K562 (cell line): ENCODE measurements at regions not wholly inside any gene's neighbourhood (a gene's known extent, or its start where the extent isn't known, plus 50 kb on each side); places are given as distances from the start of the nearest gene placed in this dataset.

Experiments used
- ATAC-seq: fragments of 200-7000 bp; cut with Tn5 transposase; 3 replicates; pipeline ENCODE4 v1.9.1; 2020; ENCODE audit warnings: moderate library complexity
- BruUV-seq: library from RNA; stranded (reverse); fragments of 400-500 nt; replicated peaks from 2 replicates; lab custom pipeline; 2021; lab: Mats Ljungman, UMichigan
- CTCF ChIA-PET: fragments of 300-600 bp; formaldehyde crosslinking; extraction: SDS; loops from one replicate; lab custom pipeline; 2021; ENCODE audit warnings: low intra/inter-chr PET ratio; lab: Yijun Ruan, JAX
- POLR2A ChIA-PET: fragments of 300-600, 350-650 bp; sonication (Branson Sonifier 250); formaldehyde crosslinking; extraction: SDS; loops from one replicate; lab custom pipeline; 2021; ENCODE audit warnings: antibody characterized with exemption, inconsistent platforms; lab: Yijun Ruan, JAX
- DNase-seq, 4 experiments: peaks; one replicate each; pipeline versions ENCODE4 v3.0.0 to v3.0.0-alpha.2; 2011 to 2018; ENCODE audit warnings: low spot score in 3 of 4, mixed read lengths in 3 of 4; ENCODE audit errors: extremely low read depth in 1 of 4
- FAIRE-seq: peaks from 2 replicates; lab custom pipeline; 2011; peaks lifted over from hg19 to GRCh38; lab: Jason Lieb, UNC
- H2AFZ ChIP-seq: 2 replicates; pipeline ENCODE4 v1.6.0; 2011; ENCODE audit warnings: low read depth, low read length, control low read depth, inconsistent platforms
- H3K27ac ChIP-seq: fragments of 200-600 bp; 3 replicates; pipeline ENCODE4 v1.8.0; 2011; ENCODE audit warnings: low read depth, mild to moderate bottlenecking, control low read depth, inconsistent platforms, low read length, moderate library complexity, mixed read lengths; ENCODE audit errors: extremely low read depth
- H3K27me3 ChIP-seq, 2 experiments: fragments of 300-600 bp in 1 of 2; 2 replicates in 1 of 2; 3 replicates in 1 of 2; pipeline versions ENCODE4 v1.6.0 to v1.8.0; 2011; ENCODE audit warnings: inconsistent platforms in 2 of 2, low read length in 2 of 2, mild to moderate bottlenecking in 1 of 2, mixed read lengths in 1 of 2, moderate library complexity in 1 of 2; ENCODE audit not compliant: control insufficient read depth in 2 of 2, insufficient read depth in 2 of 2
- H3K36me3 ChIP-seq: fragments of 300-600 bp; 3 replicates; pipeline ENCODE4 v1.8.0; 2011; ENCODE audit warnings: mild to moderate bottlenecking, low read length, inconsistent platforms; ENCODE audit not compliant: control insufficient read depth, insufficient read depth
- H3K4me1 ChIP-seq, 2 experiments: fragments of 200-600 bp in 1 of 2; replicated peaks in 1 of 2; 2 replicates in 1 of 2; 3 replicates in 1 of 2; pipeline versions ENCODE4 v1.5.1 to v1.8.0; 2011; ENCODE audit warnings: inconsistent platforms in 2 of 2, low read length in 2 of 2, mild to moderate bottlenecking in 1 of 2, mixed read lengths in 1 of 2, moderate library complexity in 1 of 2; ENCODE audit not compliant: control insufficient read depth in 2 of 2, insufficient read depth in 2 of 2
- H3K4me2 ChIP-seq: 2 replicates; pipeline ENCODE4 v1.6.1; 2011; ENCODE audit warnings: low read length, control low read depth, inconsistent platforms, mixed read lengths; ENCODE audit not compliant: insufficient read depth
- H3K4me3 ChIP-seq: fragments of 200-600 bp; sonication (generic), shearing (Covaris generic); 2 replicates; pipeline ENCODE4 v1.5.1; 2016; ENCODE audit warnings: control low read depth, inconsistent platforms
- H3K79me2 ChIP-seq: fragments of 200-600 bp; 3 replicates; pipeline ENCODE4 v1.8.0; 2011; ENCODE audit warnings: low read length, inconsistent platforms; ENCODE audit not compliant: control insufficient read depth, insufficient read depth
- H3K9ac ChIP-seq, 2 experiments: 2 replicates each; pipeline versions ENCODE4 v1.6.0 to v1.6.1; 2011; ENCODE audit warnings: low read depth in 2 of 2, low read length in 2 of 2, control low read depth in 1 of 2, inconsistent platforms in 1 of 2, mild to moderate bottlenecking in 1 of 2, mixed read lengths in 1 of 2; ENCODE audit not compliant: insufficient read depth in 1 of 2
- H3K9me1 ChIP-seq: one replicate; pipeline ENCODE4 v1.6.0; 2011; ENCODE audit warnings: inconsistent platforms, mild to moderate bottlenecking, low read length, moderate library complexity; ENCODE audit not compliant: control insufficient read depth, insufficient read depth
- H3K9me3 ChIP-seq: replicated peaks from 2 replicates; pipeline ENCODE4 v1.5.1; 2011; ENCODE audit warnings: low read depth, low read length, inconsistent platforms; ENCODE audit not compliant: control insufficient read depth, insufficient read depth
- H4K20me1 ChIP-seq: replicated peaks from 2 replicates; pipeline ENCODE4 v1.6.1; 2011; ENCODE audit warnings: low read length, inconsistent platforms, mixed read lengths; ENCODE audit not compliant: control insufficient read depth, insufficient read depth
- CBX5 ChIP-seq: IDR thresholded peaks from 2 replicates; pipeline ENCODE4 v1.6.1; 2014; ENCODE audit warnings: low read depth, borderline replicate concordance
- GTF2F1 ChIP-seq: IDR thresholded peaks from 2 replicates; pipeline ENCODE4 v1.6.1; 2011; ENCODE audit warnings: low read depth, low read length, improper control_type of control experiment
- HNRNPLL ChIP-seq: fragments of 200-400 bp; formaldehyde crosslinking; IDR thresholded peaks from 2 replicates; pipeline ENCODE4 v1.6.1; 2017; ENCODE audit warnings: low read length, low read depth, mild to moderate bottlenecking; ENCODE audit not compliant: poor library complexity, severe bottlenecking
- JUNB ChIP-seq: fragments of 450-650 bp; formaldehyde crosslinking; conservative IDR thresholded peaks from 2 replicates; pipeline ENCODE4 v1.4.0; 2020; ENCODE audit warnings: mild to moderate bottlenecking
- PCBP2 ChIP-seq: fragments of 200-400 bp; formaldehyde crosslinking; IDR thresholded peaks from 2 replicates; pipeline ENCODE4 v1.6.1; 2018; ENCODE audit warnings: low read length, low read depth, mild to moderate bottlenecking, moderate library complexity; ENCODE audit not compliant: poor library complexity, severe bottlenecking
- PHF20 ChIP-seq: fragments of 450-650 bp; IDR thresholded peaks from 2 replicates; pipeline ENCODE4 v1.6.1; 2018; ENCODE audit not compliant: partially characterized antibody
- POLR2H ChIP-seq: IDR thresholded peaks from 2 replicates; pipeline ENCODE4 v1.6.1; 2016; ENCODE audit warnings: missing genetic modification characterization, low read depth, mild to moderate bottlenecking, control low read depth, missing compliant biosample characterization, moderate library complexity
- SRSF3 ChIP-seq: fragments of 200-400 bp; formaldehyde crosslinking; IDR thresholded peaks from 2 replicates; pipeline ENCODE4 v1.6.1; 2016; ENCODE audit warnings: mild to moderate bottlenecking, low read length, moderate library complexity; ENCODE audit not compliant: insufficient read depth
- ZFP30 ChIP-seq: fragments of 250-450 bp; sonication (Bioruptor Pico); IDR thresholded peaks from 2 replicates; pipeline ENCODE4 v1.8.0; 2022; ENCODE audit warnings: moderate library complexity, mild to moderate bottlenecking, inconsistent platforms, borderline replicate concordance
- ZNF121 ChIP-seq: sonication (generic); formaldehyde crosslinking; conservative IDR thresholded peaks from 2 replicates; pipeline ENCODE4 v1.8.0; 2022; ENCODE audit warnings: missing genetic modification reagents
- ZNF324 ChIP-seq: fragments of 250-450 bp; sonication (Bioruptor Pico); IDR thresholded peaks from 2 replicates; pipeline ENCODE4 v1.4.0; 2020; ENCODE audit warnings: mild to moderate bottlenecking
- in situ Hi-C: fragments of 300-500 bp; cut with MboI; formaldehyde crosslinking; loops from 4 replicates; pipeline ENCODE4 v1.15.0; 2018; ENCODE audit warnings: inconsistent platforms, mixed read lengths
- intact Hi-C: fragments of 100-400 bp; cut with micrococcal nuclease; formaldehyde crosslinking; loops from 2 replicates; pipeline ENCODE4 v1.14.2; 2022
- TF ChIP-seq, protein P1 (sequence below): fragments of 450-650 bp; IDR thresholded peaks from 2 replicates; pipeline ENCODE4 v1.6.1; 2016; ENCODE audit warnings: antibody characterized with exemption
- TF ChIP-seq, protein P2 (sequence below), 2 experiments: fragments of 450-650 bp in 1 of 2; sonication (generic) in 1 of 2; formaldehyde crosslinking in 1 of 2; IDR thresholded peaks; 2 replicates each; pipeline versions ENCODE4 v1.7.1 to v1.9.0; 2016 to 2022; ENCODE audit warnings: inconsistent platforms in 1 of 2, mild to moderate bottlenecking in 1 of 2, missing genetic modification reagents in 1 of 2

DNA sequence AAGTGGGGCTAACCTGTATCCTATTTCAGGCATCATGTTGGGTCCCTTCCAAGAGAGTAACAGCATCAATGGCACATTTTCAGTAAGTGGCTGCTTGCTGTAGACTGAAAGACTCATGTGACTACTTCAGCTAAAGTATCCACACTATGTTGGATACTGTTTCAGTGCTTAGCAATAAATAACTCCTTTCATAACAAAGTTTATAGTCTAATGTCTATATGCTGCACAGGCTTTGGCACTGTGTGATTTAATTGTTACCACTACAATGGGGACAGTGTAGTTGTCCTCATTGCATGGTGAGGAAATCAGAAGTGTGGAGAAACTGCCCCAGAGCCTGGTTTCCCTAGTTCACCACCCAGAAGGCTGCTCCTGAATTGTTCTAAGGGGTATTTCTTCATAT is 318.0 kb upstream of the PTCHD4 start:
- BruUV-seq, result no TSS peak
- Histone ChIP-seq H3K27me3 (no peaks in the 10 kb centered on the region), H3K27ac (no peak overlapping the region), H3K36me3 (no peaks in the 10 kb centered on the region), H3K4me1 (no peaks in the 10 kb centered on the region), H3K4me2 (no peak overlapping the region), H3K79me2 (no peaks in the 10 kb centered on the region), H3K4me3 (no peak overlapping the region), H4K20me1 (no peaks in the 10 kb centered on the region), H3K9me1 (no peaks in the 10 kb centered on the region), H2AFZ (no peak overlapping the region), H3K9ac (no peak overlapping the region), H3K9me3 (no peaks in the 10 kb centered on the region; the same call in 1 of the 2 replicates)
- TF ChIP-seq ZFP30 (CRISPR knock-in tag) (no peak), GTF2F1 (no peak), ZNF121 (CRISPR knock-in tag) (no peak), SRSF3 (no peak), CBX5 (no peak), JUNB (CRISPR knock-in tag) (no peak), HNRNPLL (no peak), POLR2H (tag) (no peak), PHF20 (no peak), ZNF324 (CRISPR knock-in tag) (no peak), PCBP2 (no peak)
- TF ChIP-seq, protein P1, sequence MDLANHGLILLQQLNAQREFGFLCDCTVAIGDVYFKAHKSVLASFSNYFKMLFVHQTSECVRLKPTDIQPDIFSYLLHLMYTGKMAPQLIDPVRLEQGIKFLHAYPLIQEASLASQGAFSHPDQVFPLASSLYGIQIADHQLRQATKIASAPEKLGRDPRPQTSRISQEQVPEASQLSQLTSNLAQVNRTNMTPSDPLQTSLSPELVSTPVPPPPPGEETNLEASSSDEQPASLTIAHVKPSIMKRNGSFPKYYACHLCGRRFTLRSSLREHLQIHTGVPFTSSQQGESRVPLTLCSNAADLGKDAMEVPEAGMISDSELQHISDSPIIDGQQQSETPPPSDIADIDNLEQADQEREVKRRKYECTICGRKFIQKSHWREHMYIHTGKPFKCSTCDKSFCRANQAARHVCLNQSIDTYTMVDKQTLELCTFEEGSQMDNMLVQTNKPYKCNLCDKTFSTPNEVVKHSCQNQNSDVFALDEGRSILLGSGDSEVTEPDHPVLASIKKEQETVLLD, result no peak
- TF ChIP-seq, protein P2, sequence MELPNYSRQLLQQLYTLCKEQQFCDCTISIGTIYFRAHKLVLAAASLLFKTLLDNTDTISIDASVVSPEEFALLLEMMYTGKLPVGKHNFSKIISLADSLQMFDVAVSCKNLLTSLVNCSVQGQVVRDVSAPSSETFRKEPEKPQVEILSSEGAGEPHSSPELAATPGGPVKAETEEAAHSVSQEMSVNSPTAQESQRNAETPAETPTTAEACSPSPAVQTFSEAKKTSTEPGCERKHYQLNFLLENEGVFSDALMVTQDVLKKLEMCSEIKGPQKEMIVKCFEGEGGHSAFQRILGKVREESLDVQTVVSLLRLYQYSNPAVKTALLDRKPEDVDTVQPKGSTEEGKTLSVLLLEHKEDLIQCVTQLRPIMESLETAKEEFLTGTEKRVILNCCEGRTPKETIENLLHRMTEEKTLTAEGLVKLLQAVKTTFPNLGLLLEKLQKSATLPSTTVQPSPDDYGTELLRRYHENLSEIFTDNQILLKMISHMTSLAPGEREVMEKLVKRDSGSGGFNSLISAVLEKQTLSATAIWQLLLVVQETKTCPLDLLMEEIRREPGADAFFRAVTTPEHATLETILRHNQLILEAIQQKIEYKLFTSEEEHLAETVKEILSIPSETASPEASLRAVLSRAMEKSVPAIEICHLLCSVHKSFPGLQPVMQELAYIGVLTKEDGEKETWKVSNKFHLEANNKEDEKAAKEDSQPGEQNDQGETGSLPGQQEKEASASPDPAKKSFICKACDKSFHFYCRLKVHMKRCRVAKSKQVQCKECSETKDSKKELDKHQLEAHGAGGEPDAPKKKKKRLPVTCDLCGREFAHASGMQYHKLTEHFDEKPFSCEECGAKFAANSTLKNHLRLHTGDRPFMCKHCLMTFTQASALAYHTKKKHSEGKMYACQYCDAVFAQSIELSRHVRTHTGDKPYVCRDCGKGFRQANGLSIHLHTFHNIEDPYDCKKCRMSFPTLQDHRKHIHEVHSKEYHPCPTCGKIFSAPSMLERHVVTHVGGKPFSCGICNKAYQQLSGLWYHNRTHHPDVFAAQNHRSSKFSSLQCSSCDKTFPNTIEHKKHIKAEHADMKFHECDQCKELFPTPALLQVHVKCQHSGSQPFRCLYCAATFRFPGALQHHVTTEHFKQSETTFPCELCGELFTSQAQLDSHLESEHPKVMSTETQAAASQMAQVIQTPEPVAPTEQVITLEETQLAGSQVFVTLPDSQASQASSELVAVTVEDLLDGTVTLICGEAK (IDR thresholded peaks at IDR 0.05), result no peak
- TF ChIP-seq, protein P2 (CRISPR knock-in tag; IDR thresholded peaks at IDR 0.05), result no peak
- no peak for FAIRE-seq
- CTCF ChIA-PET, result no interaction called here
- no peak for ATAC-seq
- intact Hi-C loops, result no loop called here
- in situ Hi-C loops, result no loop called here
- POLR2A ChIA-PET, result no interaction called here
- no peak for DNase-seq
